ENCODE measurements at regions not wholly inside any gene's neighbourhood (a gene's known extent, or its start where the extent isn't known, plus 50 kb on each side); places are given as distances from the start of the nearest gene placed in this dataset.

DNA sequence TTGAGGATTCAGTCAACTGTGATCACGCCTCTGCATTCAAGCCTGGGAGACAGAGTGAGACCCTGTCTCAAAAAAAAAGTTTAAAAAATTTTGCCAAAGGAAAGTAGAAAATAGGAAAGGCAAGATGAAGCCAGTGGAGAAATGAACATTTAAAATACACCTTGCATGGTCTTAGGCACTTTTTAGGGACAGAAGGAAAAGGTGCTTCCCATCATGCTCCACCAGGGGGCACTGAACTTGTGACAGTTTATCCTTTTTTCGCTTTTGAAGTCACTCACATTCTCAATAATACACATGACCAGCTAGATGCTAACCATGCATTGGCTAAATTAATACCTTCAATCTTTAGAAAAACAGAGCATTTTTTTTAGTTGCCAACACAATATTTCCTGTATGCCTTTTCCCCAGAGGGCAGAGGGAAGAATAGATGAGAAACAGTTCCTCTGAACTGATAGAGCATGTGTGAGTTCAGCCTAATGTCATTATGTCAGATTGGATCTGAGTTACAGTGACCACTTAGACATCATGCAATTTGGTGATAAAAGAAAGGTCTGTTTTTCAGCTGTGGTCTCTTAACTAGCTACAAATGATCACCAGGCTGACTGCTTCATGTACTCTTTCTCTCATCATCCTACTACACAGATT, 221.8 kb upstream of the SSTR1 start:
- DNase-seq (ENCODE audit: low read depth, low spot score) = peak; percentile 57
- H3K9me3 ChIP-seq (ENCODE audit: control insufficient read depth, insufficient read depth, low read length) = no peaks in the 10 kb centered on the region
- WGBS (ENCODE audit: insufficient coverage, insufficient read length) = no CpG with 5 or more reads among the region's 2 CpGs
- H3K4me1 ChIP-seq (ENCODE audit: control insufficient read depth, insufficient read depth, low read length) = peaks cover 1% of the 10 kb centered on the region; the same call in 1 of the 2 replicates
- no peak overlapping the region for H3K27ac ChIP-seq (ENCODE audit: low read length)
- H3K4me3 ChIP-seq (ENCODE audit: low read length) = no peak overlapping the region
- H3K36me3 ChIP-seq (ENCODE audit: control insufficient read depth, insufficient read depth, low read length) = no peaks in the 10 kb centered on the region
- H3K27me3 ChIP-seq (ENCODE audit: control insufficient read depth, insufficient read depth, low read length) = no peaks in the 10 kb centered on the region

DNA sequence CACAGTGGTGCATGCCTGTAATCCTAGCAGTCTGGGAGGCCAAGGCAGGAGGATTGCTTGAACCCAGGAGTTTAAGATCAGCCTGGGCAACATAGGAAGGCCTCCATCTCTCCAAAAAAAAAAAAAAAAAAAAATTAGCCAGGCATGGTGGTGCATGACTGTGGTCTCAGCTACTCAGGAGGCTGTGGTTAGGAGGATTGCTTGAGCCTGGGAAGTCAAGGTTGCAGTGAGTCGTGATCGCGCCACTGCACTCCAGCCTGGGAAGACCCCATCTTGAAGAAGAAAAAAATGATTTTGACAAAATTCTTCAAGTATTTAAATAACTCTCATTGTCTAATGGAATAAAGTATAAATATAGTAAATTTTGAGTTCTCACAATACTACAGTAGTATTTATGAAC, 219.2 kb upstream of the SSTR1 start:
- H3K36me3 ChIP-seq (ENCODE audit: control insufficient read depth, insufficient read depth, low read length) = no peaks in the 10 kb centered on the region
- DNase-seq (ENCODE audit: low read depth, low spot score) = no peak
- no CpG with 5 or more reads among the region's 3 CpGs for WGBS (ENCODE audit: insufficient coverage, insufficient read length)
- H3K27ac ChIP-seq (ENCODE audit: low read length) = no peak overlapping the region
- H3K4me3 ChIP-seq (ENCODE audit: low read length) = no peak overlapping the region
- peaks cover 6% of the 10 kb centered on the region; the same call in 1 of the 2 replicates for H3K4me1 ChIP-seq (ENCODE audit: control insufficient read depth, insufficient read depth, low read length)
- no peaks in the 10 kb centered on the region for H3K27me3 ChIP-seq (ENCODE audit: control insufficient read depth, insufficient read depth, low read length)
- H3K9me3 ChIP-seq (ENCODE audit: control insufficient read depth, insufficient read depth, low read length) = no peaks in the 10 kb centered on the region

DNA sequence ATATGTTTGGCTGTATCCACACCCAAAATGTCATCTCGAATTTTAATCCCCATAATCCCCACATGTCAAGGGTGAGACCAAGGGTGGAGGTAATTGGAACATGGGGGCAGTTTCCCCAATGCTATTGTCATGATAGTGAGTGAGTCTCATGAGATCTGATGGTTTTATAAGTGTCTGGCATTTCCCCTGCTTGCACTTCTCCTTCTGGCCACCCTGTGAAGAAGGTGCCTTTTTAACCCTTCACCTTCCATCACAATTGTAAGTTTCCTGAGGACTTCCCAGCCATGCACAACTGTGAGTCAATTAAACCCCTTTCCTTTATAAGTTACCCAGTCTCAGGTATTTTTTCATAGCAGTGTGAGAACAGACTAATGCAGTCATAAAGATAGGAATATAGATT, 216.7 kb upstream of the SSTR1 start:
- H3K9me3 ChIP-seq (ENCODE audit: control insufficient read depth, insufficient read depth, low read length) = no peaks in the 10 kb centered on the region
- no peak overlapping the region for H3K4me3 ChIP-seq (ENCODE audit: low read length)
- H3K4me1 ChIP-seq (ENCODE audit: control insufficient read depth, insufficient read depth, low read length) = peaks cover 8% of the 10 kb centered on the region; the same call in 1 of the 2 replicates
- DNase-seq (ENCODE audit: low read depth, low spot score) = no peak
- WGBS (ENCODE audit: insufficient coverage, insufficient read length) = no CpG with 5 or more reads among the region's 1 CpG
- no peaks in the 10 kb centered on the region for H3K27me3 ChIP-seq (ENCODE audit: control insufficient read depth, insufficient read depth, low read length)
- no peak overlapping the region for H3K27ac ChIP-seq (ENCODE audit: low read length)
- no peaks in the 10 kb centered on the region for H3K36me3 ChIP-seq (ENCODE audit: control insufficient read depth, insufficient read depth, low read length)

GRCh38 chr14:37992499-37992898, 215.2 kb upstream of the SSTR1 start:
- H3K4me3 ChIP-seq (ENCODE audit: low read length) = no peak overlapping the region
- H3K36me3 ChIP-seq (ENCODE audit: control insufficient read depth, insufficient read depth, low read length) = no peaks in the 10 kb centered on the region
- no peaks in the 10 kb centered on the region for H3K27me3 ChIP-seq (ENCODE audit: control insufficient read depth, insufficient read depth, low read length)
- H3K4me1 ChIP-seq (ENCODE audit: control insufficient read depth, insufficient read depth, low read length) = peaks cover 8% of the 10 kb centered on the region; the same call in 1 of the 2 replicates
- no peaks in the 10 kb centered on the region for H3K9me3 ChIP-seq (ENCODE audit: control insufficient read depth, insufficient read depth, low read length)
- DNase-seq (ENCODE audit: low read depth, low spot score) = no peak
- H3K27ac ChIP-seq (ENCODE audit: low read length) = no peak overlapping the region

- Histone ChIP-seq H3K9me3 (ENCODE audit: control insufficient read depth, insufficient read depth, low read length) (no peaks in the 10 kb centered on the region), H3K27ac (ENCODE audit: low read length) (peak overlapping the region; percentile 64), H3K36me3 (ENCODE audit: control insufficient read depth, insufficient read depth, low read length) (no peaks in the 10 kb centered on the region), H3K4me1 (ENCODE audit: control insufficient read depth, insufficient read depth, low read length) (peaks cover 8% of the 10 kb centered on the region; the same call in 1 of the 2 replicates), H3K4me3 (ENCODE audit: low read length) (no peak overlapping the region), H3K27me3 (ENCODE audit: control insufficient read depth, insufficient read depth, low read length) (no peaks in the 10 kb centered on the region)
- DNase-seq (ENCODE audit: low read depth, low spot score) = peak; percentile 58
- no CpG with 5 or more reads among the region's 4 CpGs for WGBS (ENCODE audit: insufficient coverage, insufficient read length)
Observed at GRCh38 chr14:37994846-37995372, 212.8 kb upstream of the SSTR1 start.

DNA sequence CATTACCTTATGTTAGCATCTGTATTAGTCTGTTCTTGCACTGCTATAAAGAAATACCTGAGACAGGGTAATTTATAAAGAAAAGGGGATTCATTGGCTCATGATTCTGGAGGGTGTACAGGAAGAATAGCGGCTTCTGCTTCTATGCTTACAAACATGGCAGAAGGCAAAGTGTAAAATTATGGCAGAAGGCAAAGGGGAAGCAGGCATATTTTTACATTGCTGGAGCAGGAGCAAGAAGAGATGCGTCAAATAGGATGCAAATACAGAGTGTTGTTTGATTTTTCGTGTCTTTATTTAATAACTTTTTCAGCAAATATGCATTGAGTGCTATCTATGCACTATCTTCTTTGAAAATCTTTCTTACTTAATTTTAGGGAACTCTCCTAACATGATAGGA, 210.7 kb upstream of the SSTR1 start:
- no peak for DNase-seq (ENCODE audit: low read depth, low spot score)
- no CpG with 5 or more reads among the region's 3 CpGs for WGBS (ENCODE audit: insufficient coverage, insufficient read length)
- peaks cover 7% of the 10 kb centered on the region; the same call in 1 of the 2 replicates for H3K4me1 ChIP-seq (ENCODE audit: control insufficient read depth, insufficient read depth, low read length)

DNA sequence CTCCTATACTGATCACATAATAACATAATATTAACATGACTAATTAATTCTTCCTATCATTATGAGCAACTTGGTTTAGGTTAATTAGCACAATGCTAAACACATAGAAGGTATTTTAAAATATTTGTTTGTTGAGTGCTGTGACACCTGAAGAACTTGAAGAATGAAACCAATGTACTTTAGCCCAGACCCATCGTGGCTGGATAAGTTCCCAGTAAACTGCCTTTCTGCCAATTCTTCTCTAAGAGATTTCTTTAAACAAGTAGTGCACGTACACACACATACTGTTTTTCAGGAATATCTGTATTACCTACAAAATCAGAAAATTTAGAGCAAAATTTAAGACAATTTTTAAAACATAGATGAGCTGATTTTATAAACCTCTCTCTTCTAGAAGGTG, 207.4 kb upstream of the SSTR1 start:
- Histone ChIP-seq H3K4me1 (ENCODE audit: control insufficient read depth, insufficient read depth, low read length) (peaks cover 7% of the 10 kb centered on the region; the same call in 1 of the 2 replicates), H3K4me3 (ENCODE audit: low read length) (no peak overlapping the region), H3K27ac (ENCODE audit: low read length) (no peak overlapping the region), H3K27me3 (ENCODE audit: control insufficient read depth, insufficient read depth, low read length) (no peaks in the 10 kb centered on the region), H3K9me3 (ENCODE audit: control insufficient read depth, insufficient read depth, low read length) (no peaks in the 10 kb centered on the region), H3K36me3 (ENCODE audit: control insufficient read depth, insufficient read depth, low read length) (no peaks in the 10 kb centered on the region)
- no CpG with 5 or more reads among the region's 2 CpGs for WGBS (ENCODE audit: insufficient coverage, insufficient read length)
- no peak for DNase-seq (ENCODE audit: low read depth, low spot score)

More for the DNA sequence above, 210.7 kb upstream of the SSTR1 start:
- no peak overlapping the region for H3K4me3 ChIP-seq (ENCODE audit: low read length)
- no peak overlapping the region for H3K27ac ChIP-seq (ENCODE audit: low read length)
- H3K9me3 ChIP-seq (ENCODE audit: control insufficient read depth, insufficient read depth, low read length) = no peaks in the 10 kb centered on the region
- H3K27me3 ChIP-seq (ENCODE audit: control insufficient read depth, insufficient read depth, low read length) = no peaks in the 10 kb centered on the region
- H3K36me3 ChIP-seq (ENCODE audit: control insufficient read depth, insufficient read depth, low read length) = no peaks in the 10 kb centered on the region

DNA sequence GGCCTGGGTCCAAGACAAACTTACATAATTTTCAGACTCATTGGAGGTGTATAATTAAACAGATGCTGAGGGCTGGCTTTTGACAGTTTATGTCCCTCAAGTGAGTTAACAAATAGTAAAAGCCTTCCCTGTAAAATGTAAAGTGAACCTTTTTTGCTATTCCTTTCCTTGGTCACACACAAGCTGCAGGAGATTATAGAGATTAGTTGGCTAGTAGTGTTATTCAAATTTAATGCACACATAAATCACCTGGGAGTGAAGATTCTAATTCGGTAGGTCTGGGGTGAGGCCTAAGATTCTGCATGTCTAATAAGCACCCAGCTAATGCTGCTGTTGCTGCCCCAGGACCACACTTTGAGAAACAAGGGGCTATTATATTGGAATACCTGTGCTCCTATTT, 206.2 kb upstream of the SSTR1 start:
- no CpG with 5 or more reads among the region's 1 CpG for WGBS (ENCODE audit: insufficient coverage, insufficient read length)
- no peak for DNase-seq (ENCODE audit: low read depth, low spot score)
- H3K9me3 ChIP-seq (ENCODE audit: control insufficient read depth, insufficient read depth, low read length) = no peaks in the 10 kb centered on the region
- no peaks in the 10 kb centered on the region for H3K36me3 ChIP-seq (ENCODE audit: control insufficient read depth, insufficient read depth, low read length)
- H3K4me3 ChIP-seq (ENCODE audit: low read length) = no peak overlapping the region
- H3K4me1 ChIP-seq (ENCODE audit: control insufficient read depth, insufficient read depth, low read length) = peaks cover 7% of the 10 kb centered on the region; the same call in 1 of the 2 replicates
- no peaks in the 10 kb centered on the region for H3K27me3 ChIP-seq (ENCODE audit: control insufficient read depth, insufficient read depth, low read length)
- no peak overlapping the region for H3K27ac ChIP-seq (ENCODE audit: low read length)

- no peaks in the 10 kb centered on the region for H3K9me3 ChIP-seq (ENCODE audit: control insufficient read depth, insufficient read depth, low read length)
- H3K27ac ChIP-seq (ENCODE audit: low read length) = no peak overlapping the region
- no peak overlapping the region for H3K4me3 ChIP-seq (ENCODE audit: low read length)
- no peaks in the 10 kb centered on the region for H3K36me3 ChIP-seq (ENCODE audit: control insufficient read depth, insufficient read depth, low read length)
- peaks cover 7% of the 10 kb centered on the region; the same call in 1 of the 2 replicates for H3K4me1 ChIP-seq (ENCODE audit: control insufficient read depth, insufficient read depth, low read length)
- no peak for DNase-seq (ENCODE audit: low read depth, low spot score)
- no peaks in the 10 kb centered on the region for H3K27me3 ChIP-seq (ENCODE audit: control insufficient read depth, insufficient read depth, low read length)
- WGBS (ENCODE audit: insufficient coverage, insufficient read length) = 100% methylated on average over 1 of the region's 7 CpGs
Observed at GRCh38 chr14:38003746-38004609, 203.7 kb upstream of the SSTR1 start.

- no peak for DNase-seq (ENCODE audit: low read depth, low spot score)
- Histone ChIP-seq H3K27me3 (ENCODE audit: control insufficient read depth, insufficient read depth, low read length) (no peaks in the 10 kb centered on the region), H3K9me3 (ENCODE audit: control insufficient read depth, insufficient read depth, low read length) (no peaks in the 10 kb centered on the region), H3K4me1 (ENCODE audit: control insufficient read depth, insufficient read depth, low read length) (peaks cover 7% of the 10 kb centered on the region; the same call in 1 of the 2 replicates), H3K36me3 (ENCODE audit: control insufficient read depth, insufficient read depth, low read length) (no peaks in the 10 kb centered on the region), H3K4me3 (ENCODE audit: low read length) (no peak overlapping the region), H3K27ac (ENCODE audit: low read length) (no peak overlapping the region)
Observed at GRCh38 chr14:38004610-38004879, 203.2 kb upstream of the SSTR1 start.
